ENCODE measurements at regions not wholly inside any gene's neighbourhood (a gene's known extent, or its start where the extent isn't known, plus 50 kb on each side); places are given as distances from the start of the nearest gene placed in this dataset.

- no peak for DNase-seq (ENCODE audit: low spot score)
- Histone ChIP-seq H3K27me3 (ENCODE audit: control insufficient read depth in 3 of 3, insufficient read depth in 3 of 3, low read depth in 1 of 3, low read length in 3 of 3) (no peaks in the 10 kb centered on the region), H3K14ac (ENCODE audit: low read length) (no peak overlapping the region), H2BK5ac (ENCODE audit: low read length) (no peak overlapping the region), H4K91ac (ENCODE audit: low read depth, low read length, poor library complexity) (no peak overlapping the region), H2BK120ac (ENCODE audit: low read depth, low read length) (no peak overlapping the region), H3K27ac (replicated peaks; ENCODE audit: low read length) (no peak overlapping the region), H3K4ac (ENCODE audit: low read length) (no peak overlapping the region), H2AK5ac (ENCODE audit: low read depth, low read length) (no peak overlapping the region), H3K23ac (ENCODE audit: low read depth, low read length, poor library complexity) (no peak overlapping the region), H3K36me3 (replicated peaks in 1 of 2; ENCODE audit: control insufficient read depth in 2 of 2, insufficient read depth in 2 of 2, low read length in 2 of 2) (no peaks in the 10 kb centered on the region), H3K9ac (ENCODE audit: low read depth, low read length, poor library complexity) (no peak overlapping the region), H3K18ac (ENCODE audit: low read length) (no peak overlapping the region), H4K8ac (ENCODE audit: low read depth, low read length) (no peak overlapping the region), H3K4me1 (ENCODE audit: control insufficient read depth in 2 of 2, insufficient read depth in 1 of 2, low read depth in 1 of 2, low read length in 2 of 2) (peaks cover 0 to 4% of the 10 kb centered on the region in 2 donors), H2BK12ac (ENCODE audit: low read length) (no peak overlapping the region), H3K79me1 (ENCODE audit: low read depth, low read length) (no peaks in the 10 kb centered on the region), H2BK15ac (ENCODE audit: low read length) (no peak overlapping the region), H3K4me2 (ENCODE audit: insufficient read depth, low read length, poor library complexity, severe bottlenecking) (no peak overlapping the region), H3K4me3 (ENCODE audit: low read length in 2 of 2) (no peak overlapping the region), H3K9me3 (replicated peaks in 1 of 2; ENCODE audit: control insufficient read depth in 2 of 2, insufficient read depth in 1 of 2, low read depth in 1 of 2, low read length in 2 of 2) (no peaks in the 10 kb centered on the region), H2AFZ (ENCODE audit: low read length) (no peak overlapping the region)
- WGBS, 2 donors (ENCODE audit: extremely low coverage in 2 of 2, insufficient read length in 2 of 2, insufficient replicate concordance in 1 of 2) = no CpG with 5 or more reads among the region's 6 CpGs
Measured at GRCh38 chr2:105598829-105599698, 145.6 kb upstream of the NCK2 start.

- Histone ChIP-seq H3K9ac (ENCODE audit: low read depth, low read length, poor library complexity) (no peak overlapping the region), H3K36me3 (replicated peaks in 1 of 2; ENCODE audit: control insufficient read depth in 2 of 2, insufficient read depth in 2 of 2, low read length in 2 of 2) (no peaks in the 10 kb centered on the region), H3K4me1 (ENCODE audit: control insufficient read depth in 2 of 2, insufficient read depth in 1 of 2, low read depth in 1 of 2, low read length in 2 of 2) (peaks cover 0 to 4% of the 10 kb centered on the region in 2 donors), H3K79me1 (ENCODE audit: low read depth, low read length) (no peaks in the 10 kb centered on the region), H3K14ac (ENCODE audit: low read length) (no peak overlapping the region), H3K27me3 (ENCODE audit: control insufficient read depth in 3 of 3, insufficient read depth in 3 of 3, low read depth in 1 of 3, low read length in 3 of 3) (no peaks in the 10 kb centered on the region), H3K23ac (ENCODE audit: low read depth, low read length, poor library complexity) (no peak overlapping the region), H3K4ac (ENCODE audit: low read length) (no peak overlapping the region), H3K4me2 (ENCODE audit: insufficient read depth, low read length, poor library complexity, severe bottlenecking) (no peak overlapping the region), H2AFZ (ENCODE audit: low read length) (no peak overlapping the region), H4K8ac (ENCODE audit: low read depth, low read length) (no peak overlapping the region), H3K9me3 (replicated peaks in 1 of 2; ENCODE audit: control insufficient read depth in 2 of 2, insufficient read depth in 1 of 2, low read depth in 1 of 2, low read length in 2 of 2) (no peaks in the 10 kb centered on the region), H2BK5ac (ENCODE audit: low read length) (no peak overlapping the region), H2AK5ac (ENCODE audit: low read depth, low read length) (no peak overlapping the region), H3K18ac (ENCODE audit: low read length) (no peak overlapping the region), H2BK120ac (ENCODE audit: low read depth, low read length) (no peak overlapping the region), H2BK12ac (ENCODE audit: low read length) (no peak overlapping the region), H3K4me3 (ENCODE audit: low read length in 2 of 2) (no peak overlapping the region), H3K27ac (replicated peaks; ENCODE audit: low read length) (no peak overlapping the region), H4K91ac (ENCODE audit: low read depth, low read length, poor library complexity) (no peak overlapping the region), H2BK15ac (ENCODE audit: low read length) (no peak overlapping the region)
- no CpG with 5 or more reads among the region's 10 CpGs for WGBS, 2 donors (ENCODE audit: extremely low coverage in 2 of 2, insufficient read length in 2 of 2, insufficient replicate concordance in 1 of 2)
- no peak for DNase-seq (ENCODE audit: low spot score)
Measured at GRCh38 chr2:105597806-105598803, 146.6 kb upstream of the NCK2 start.

GRCh38 chr2:105597011-105597805 is 147.5 kb upstream of the NCK2 start:
- H3K9me3 ChIP-seq (replicated peaks in 1 of 2; ENCODE audit: control insufficient read depth in 2 of 2, insufficient read depth in 1 of 2, low read depth in 1 of 2, low read length in 2 of 2) = no peaks in the 10 kb centered on the region
- no peak overlapping the region for H2BK5ac ChIP-seq (ENCODE audit: low read length)
- no peak overlapping the region for H3K27ac ChIP-seq (replicated peaks; ENCODE audit: low read length)
- H3K23ac ChIP-seq (ENCODE audit: low read depth, low read length, poor library complexity) = no peak overlapping the region
- H3K9ac ChIP-seq (ENCODE audit: low read depth, low read length, poor library complexity) = no peak overlapping the region
- H3K27me3 ChIP-seq (ENCODE audit: control insufficient read depth in 3 of 3, insufficient read depth in 3 of 3, low read depth in 1 of 3, low read length in 3 of 3) = no peaks in the 10 kb centered on the region
- no peak overlapping the region for H2BK12ac ChIP-seq (ENCODE audit: low read length)
- no peaks in the 10 kb centered on the region for H3K36me3 ChIP-seq (replicated peaks in 1 of 2; ENCODE audit: control insufficient read depth in 2 of 2, insufficient read depth in 2 of 2, low read length in 2 of 2)
- no CpG with 5 or more reads among the region's 15 CpGs for WGBS, 2 donors (ENCODE audit: extremely low coverage in 2 of 2, insufficient read length in 2 of 2, insufficient replicate concordance in 1 of 2)
- no peak for DNase-seq (ENCODE audit: low spot score)
- H4K8ac ChIP-seq (ENCODE audit: low read depth, low read length) = no peak overlapping the region
- H3K14ac ChIP-seq (ENCODE audit: low read length) = no peak overlapping the region
- no peak overlapping the region for H4K91ac ChIP-seq (ENCODE audit: low read depth, low read length, poor library complexity)
- no peak overlapping the region for H2BK120ac ChIP-seq (ENCODE audit: low read depth, low read length)
- no peak overlapping the region for H2BK15ac ChIP-seq (ENCODE audit: low read length)
- H2AFZ ChIP-seq (ENCODE audit: low read length) = no peak overlapping the region
- no peak overlapping the region for H2AK5ac ChIP-seq (ENCODE audit: low read depth, low read length)
- no peaks in the 10 kb centered on the region for H3K79me1 ChIP-seq (ENCODE audit: low read depth, low read length)
- H3K4me3 ChIP-seq (ENCODE audit: low read length in 2 of 2) = no peak overlapping the region
- H3K18ac ChIP-seq (ENCODE audit: low read length) = no peak overlapping the region
- no peak overlapping the region for H3K4ac ChIP-seq (ENCODE audit: low read length)
- H3K4me2 ChIP-seq (ENCODE audit: insufficient read depth, low read length, poor library complexity, severe bottlenecking) = no peak overlapping the region
- H3K4me1 ChIP-seq (ENCODE audit: control insufficient read depth in 2 of 2, insufficient read depth in 1 of 2, low read depth in 1 of 2, low read length in 2 of 2) = peaks cover 4 to 5% of the 10 kb centered on the region in 2 donors
